HG03342 (cell line): ENCODE measurements at regions not wholly inside any gene's neighbourhood (a gene's known extent, or its start where the extent isn't known, plus 50 kb on each side); places are given as distances from the start of the nearest gene placed in this dataset.

Experiments
- ATAC-seq: cut with Tn5 transposase; IDR thresholded peaks from one replicate; pipeline ENCODE4 v1.9.1; 2021; ENCODE audit warnings: mild to moderate bottlenecking, moderate library complexity; ENCODE audit not compliant: unreplicated experiment

- no peak for ATAC-seq
These were observed 79.0 kb upstream of the ZNF536 start for GRCh38 chr19:30293051-30293785.

DNA sequence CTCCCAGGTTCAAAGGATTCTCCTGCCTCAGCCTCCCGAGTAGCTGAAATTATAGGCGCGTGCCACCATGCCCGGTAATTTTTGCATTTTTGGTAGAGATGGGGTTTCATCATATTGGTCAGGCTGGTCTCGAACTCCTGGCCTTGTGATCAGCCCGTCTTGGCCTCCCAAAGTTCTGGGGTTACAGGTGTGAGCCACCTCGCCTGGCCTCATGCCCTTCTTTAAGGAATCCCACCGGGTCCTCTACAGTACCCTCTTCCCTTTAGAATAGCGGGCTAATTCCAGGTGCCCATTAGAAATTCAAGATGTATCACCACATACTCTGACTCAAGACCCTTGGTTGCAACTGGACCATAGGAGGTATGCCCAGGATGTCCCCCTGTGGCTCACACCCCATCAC is 74.2 kb upstream of the ZNF536 start:
- no peak for ATAC-seq

DNA sequence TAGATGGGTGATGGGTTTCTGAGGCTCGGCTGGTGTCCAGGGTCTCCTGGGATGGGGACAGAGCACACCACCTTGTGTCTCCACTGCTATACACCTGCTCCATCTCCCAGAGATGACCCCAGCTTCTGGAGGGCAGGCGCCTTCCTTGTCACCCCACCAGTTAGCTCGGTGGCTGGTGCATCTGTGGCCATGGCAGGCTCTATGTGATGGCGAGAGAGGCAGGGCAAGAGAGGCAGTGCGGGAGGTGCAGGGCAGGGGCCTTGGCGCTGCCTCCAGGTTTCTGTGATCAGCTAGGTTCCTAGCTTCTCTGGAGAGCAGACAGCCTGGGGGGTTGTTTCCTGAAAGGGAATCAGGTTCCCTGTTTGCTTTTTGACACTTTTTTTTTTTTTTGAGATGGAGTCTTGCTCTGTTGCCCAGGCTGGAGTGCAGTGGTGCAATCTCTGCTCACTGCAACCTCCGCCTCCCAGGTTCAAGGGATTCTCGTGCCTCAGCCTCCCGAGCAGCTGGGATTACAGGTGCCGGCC is 69.0 kb upstream of the ZNF536 start:
- no peak for ATAC-seq

DNA sequence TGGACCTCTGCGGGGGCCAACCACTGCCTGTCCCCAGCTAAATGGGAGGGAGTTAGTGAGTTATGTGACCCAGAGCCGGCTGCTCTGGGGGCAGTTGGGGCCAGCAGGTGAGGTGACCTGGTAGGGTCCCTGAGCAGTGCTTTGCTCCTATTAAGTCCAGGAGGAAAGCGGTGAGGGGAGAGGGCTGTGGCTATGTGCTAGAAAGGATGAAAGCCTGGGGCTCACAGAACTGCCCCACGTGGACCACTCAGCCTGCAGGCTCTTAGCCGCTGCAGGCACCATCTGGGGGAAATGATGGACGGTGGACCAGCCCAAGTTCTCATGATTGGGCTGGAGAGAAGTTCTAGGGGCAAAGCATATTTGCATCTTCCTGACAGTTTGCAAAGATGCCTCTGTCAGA is 67.6 kb upstream of the ZNF536 start:
- no peak for ATAC-seq

GRCh38 chr19:30305346-30306060 is 66.7 kb upstream of the ZNF536 start:
- no peak for ATAC-seq

DNA sequence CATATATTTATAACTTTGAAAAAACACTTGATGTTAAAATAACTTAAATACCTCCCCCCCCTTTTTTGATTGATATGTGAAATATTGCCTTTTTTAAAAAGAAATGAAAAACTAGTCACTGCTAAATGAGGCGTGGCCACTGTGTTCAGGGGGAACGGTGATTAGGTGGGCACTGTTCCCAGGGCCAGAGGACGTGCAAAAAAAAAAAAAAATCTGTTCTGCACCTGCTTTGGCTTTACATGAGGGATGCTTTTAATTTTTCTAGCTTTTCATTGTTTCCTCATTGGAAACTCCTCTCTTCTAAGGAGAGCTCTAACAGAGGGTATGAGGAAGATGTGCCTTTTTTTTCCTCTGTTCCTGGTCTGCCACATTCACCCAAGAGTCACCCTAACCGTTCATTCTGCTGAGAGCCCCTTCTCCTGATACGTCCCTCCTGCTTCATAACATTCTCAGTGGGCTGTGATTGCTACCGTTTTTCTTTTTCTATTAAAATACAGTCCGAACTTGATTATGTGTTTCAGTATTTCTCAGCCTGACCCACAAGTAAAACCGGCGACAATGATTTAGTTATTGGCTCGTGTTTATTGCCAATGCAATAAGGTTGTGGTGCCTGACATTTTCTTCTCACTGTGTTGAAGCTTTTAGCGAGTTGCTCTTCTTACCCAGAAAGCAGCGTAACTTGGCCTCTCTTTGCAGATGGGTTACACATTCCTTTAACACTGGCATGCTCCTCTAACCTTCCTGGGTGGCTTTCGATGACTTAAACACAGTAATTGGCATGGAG is 64.8 kb upstream of the ZNF536 start:
- no peak for ATAC-seq

DNA sequence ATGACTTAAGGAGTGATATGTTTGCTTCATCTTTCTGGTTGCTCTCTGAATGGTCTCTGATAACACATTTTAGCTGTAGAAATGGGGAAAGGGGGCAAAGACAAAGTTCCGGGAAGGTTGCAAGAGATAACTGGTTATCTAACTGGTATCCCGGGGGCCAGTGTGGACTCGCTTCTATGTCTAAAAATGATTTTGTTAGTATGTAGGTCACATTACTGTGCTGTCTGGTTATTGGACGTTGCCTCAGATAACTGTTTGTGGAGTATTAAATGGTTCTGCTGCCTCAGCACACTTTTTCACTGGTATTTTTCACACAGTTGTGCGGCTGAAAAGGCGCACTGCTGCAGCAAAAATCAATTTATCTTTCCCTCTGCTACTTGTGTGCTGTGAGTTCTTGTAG is 63.0 kb upstream of the ZNF536 start:
- no peak for ATAC-seq

DNA sequence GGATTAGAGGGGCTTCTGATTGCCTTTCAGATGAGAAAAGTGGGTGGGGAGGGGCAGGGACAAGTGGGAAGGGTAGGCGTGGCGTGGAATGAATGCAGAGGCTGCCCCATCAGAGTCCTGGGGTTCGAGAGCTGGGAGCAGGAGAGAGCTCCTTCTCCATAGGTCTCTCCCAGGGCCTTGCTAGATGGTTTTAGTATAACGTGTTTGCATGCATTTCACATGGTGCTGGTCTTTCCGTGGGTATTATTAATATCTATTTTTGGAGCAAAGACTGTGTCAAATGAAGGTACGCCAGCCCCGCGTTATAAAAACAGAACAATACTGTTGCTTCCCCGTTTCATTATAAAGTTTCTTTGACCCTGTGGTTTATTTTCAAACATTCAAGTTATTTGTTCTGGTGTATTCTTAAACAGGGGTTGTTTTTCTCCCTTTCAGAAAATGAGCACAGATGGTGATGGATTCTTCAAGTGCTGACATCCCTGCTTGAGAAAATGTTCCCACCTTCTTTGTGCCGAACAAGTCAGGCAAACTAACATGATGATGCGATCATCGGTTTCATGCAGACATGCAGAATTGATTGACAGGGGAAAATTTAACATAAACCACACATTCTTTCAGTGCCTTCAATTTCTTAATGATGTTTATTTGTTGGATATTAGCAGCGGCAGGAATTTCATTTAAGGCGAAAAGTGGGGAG is 62.1 kb upstream of the ZNF536 start:
- no peak for ATAC-seq

GRCh38 chr19:30310602-30311263 is 61.5 kb upstream of the ZNF536 start:
- no peak for ATAC-seq

GRCh38 chr19:30311911-30312310 is 60.3 kb upstream of the ZNF536 start:
- ATAC-seq, result no peak

DNA sequence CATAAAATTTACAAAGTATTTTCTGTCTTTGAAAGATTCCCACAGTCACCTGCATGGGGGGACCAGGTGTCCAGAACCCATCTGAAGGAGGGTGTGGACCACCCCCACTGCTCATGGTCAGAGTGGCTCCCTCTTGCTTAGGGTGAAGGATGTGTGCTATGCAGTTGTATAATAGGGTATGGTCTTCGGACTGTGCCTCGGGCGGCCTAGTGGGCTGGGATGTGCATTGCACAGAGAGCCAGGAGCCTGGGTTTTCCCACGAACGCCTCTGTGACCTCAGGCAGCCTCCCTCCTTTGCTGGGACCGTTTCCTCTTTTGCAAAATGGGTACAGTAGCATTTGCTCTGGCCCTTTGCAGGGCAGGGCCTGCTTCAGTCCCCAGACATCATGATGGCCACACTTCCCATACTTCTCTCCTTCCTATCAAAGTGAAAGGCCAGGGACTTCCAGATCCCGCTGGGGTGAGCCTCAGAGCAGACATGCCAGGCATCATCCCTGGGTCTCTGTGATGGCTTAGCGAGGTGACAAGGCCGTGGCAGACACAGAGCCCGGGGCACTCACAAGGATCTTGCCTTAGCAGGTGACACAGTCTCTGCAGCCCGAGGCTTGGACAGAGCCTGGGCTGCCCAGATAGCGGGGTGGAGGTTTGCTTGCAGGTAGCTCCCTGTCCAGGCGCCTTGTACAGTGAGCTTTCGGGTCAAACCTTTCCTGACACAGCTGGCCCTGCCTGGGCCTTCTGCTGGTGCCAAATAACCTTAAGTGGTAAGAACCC is 59.4 kb upstream of the ZNF536 start:
- ATAC-seq, result no peak

DNA sequence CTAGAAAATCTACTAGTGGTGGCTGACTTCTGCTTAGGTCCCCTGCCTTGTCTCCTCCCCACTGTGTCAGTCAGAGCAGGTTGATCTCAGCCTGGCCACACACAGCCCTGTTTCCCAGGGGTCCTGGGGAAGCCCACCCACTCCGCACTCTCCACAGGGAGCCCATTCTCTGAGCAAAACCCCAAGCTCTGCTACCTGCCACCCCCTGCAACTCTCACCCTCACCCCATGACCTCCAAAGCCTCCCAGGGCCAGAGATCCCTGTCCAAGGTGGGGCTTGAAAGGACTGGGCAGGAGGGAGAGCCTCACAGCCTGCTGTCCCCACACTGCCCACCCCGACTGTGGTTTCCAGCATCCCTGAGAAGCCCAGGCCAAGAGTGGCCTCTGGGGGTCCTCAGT is 58.8 kb upstream of the ZNF536 start:
- no peak for ATAC-seq

DNA sequence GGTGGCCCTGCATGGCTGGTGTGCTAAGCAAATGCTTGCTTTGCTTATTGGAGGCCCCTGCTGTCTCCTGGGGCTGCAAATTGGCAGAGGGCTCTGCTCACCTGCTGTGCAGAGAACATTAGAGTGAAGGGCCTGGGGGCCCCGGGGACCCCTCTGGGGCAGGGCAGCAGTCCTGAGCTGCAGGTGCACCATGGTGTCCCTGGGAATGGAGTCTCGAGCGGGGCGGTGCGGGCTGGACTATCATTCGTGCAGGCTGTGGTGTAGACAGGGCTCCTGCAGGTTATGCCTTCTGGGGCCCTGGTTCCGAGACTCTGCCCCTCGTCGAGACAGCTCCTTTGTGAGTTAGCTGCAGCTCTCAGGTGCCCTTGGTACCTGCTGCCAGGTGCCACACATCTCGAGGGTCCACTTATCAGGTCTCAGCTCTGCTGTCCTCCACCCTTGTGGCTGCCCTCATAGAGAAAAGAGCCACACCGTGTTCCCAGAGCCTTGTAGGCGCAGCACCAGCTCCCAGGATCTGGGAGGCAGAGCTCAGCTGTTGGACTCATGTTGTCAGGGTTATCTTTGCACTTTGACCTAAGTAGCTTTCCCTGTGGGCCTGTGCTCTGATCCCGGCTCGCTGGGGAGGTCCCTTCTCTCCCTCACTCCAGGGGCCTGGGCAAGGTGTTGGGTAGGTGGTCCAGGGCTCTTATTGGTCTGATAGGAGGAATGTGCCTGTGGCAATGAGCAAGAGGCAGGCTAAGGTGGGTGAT is 58.0 kb upstream of the ZNF536 start:
- ATAC-seq, result no peak

- ATAC-seq, result no peak
These were observed 57.4 kb upstream of the ZNF536 start for GRCh38 chr19:30314805-30315155.

- ATAC-seq, result no peak
These were observed 57.0 kb upstream of the ZNF536 start for GRCh38 chr19:30315159-30315558.

DNA sequence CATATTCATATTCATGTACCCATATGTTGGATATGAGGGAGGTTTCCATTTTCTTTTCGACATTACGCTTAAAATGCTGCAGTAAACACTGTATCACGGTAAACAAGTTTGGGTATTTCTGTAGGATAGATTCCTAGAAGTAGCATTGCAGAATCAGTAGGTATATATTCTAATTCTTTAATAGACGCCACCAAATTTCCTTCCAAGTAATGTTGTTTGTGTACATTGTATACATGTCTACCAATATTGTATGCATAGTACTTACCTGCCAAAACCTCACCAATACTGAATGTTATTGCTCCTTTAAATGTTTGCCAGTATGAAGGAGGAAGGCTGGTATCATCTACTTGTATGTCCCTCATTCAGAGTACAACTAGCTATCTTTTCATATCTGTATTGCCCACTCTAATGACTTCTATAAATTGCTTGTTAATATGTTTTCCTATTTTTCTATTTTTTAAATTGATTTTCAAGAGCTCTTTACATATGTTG is 56.1 kb upstream of the ZNF536 start:
- ATAC-seq, result no peak

GRCh38 chr19:30316560-30317106 is 55.6 kb upstream of the ZNF536 start:
- no peak for ATAC-seq

GRCh38 chr19:30317403-30317802 is 54.8 kb upstream of the ZNF536 start:
- ATAC-seq, result no peak

- no peak for ATAC-seq
These were observed 53.9 kb upstream of the ZNF536 start for GRCh38 chr19:30318261-30318660.
